ENCODE measurements at regions not wholly inside any gene's neighbourhood (a gene's known extent, or its start where the extent isn't known, plus 50 kb on each side); places are given as distances from the start of the nearest gene placed in this dataset.
"Not testable (repeated sequence)": the region's sequence is repeated elsewhere in the genome, so short reads cannot be mapped to it uniquely, and the experiment has no call there.

GRCh38 chr16:86252596-86252995 is 257.7 kb upstream of the FOXF1 start:
- DNase-seq (ENCODE audit: low spot score) = no peak

- DNase-seq (ENCODE audit: low spot score) = no peak
Observed at GRCh38 chr16:86255966-86256365, 254.4 kb upstream of the FOXF1 start.

- no peak for DNase-seq (ENCODE audit: low spot score)
Observed at GRCh38 chr16:86256995-86257394, 253.3 kb upstream of the FOXF1 start.

GRCh38 chr16:86257546-86257945 is 252.8 kb upstream of the FOXF1 start:
- DNase-seq (ENCODE audit: low spot score) = no peak

GRCh38 chr16:86258713-86259112 is 251.6 kb upstream of the FOXF1 start:
- DNase-seq (ENCODE audit: low spot score) = no peak

- no peak for DNase-seq (ENCODE audit: low spot score)
Observed at GRCh38 chr16:86259499-86259898, 250.8 kb upstream of the FOXF1 start.

- no peak for DNase-seq (ENCODE audit: low spot score)
Observed at GRCh38 chr16:86261379-86261778, 248.9 kb upstream of the FOXF1 start.

GRCh38 chr16:86267657-86268056 is 242.7 kb upstream of the FOXF1 start:
- not testable (repeated sequence) for DNase-seq (ENCODE audit: low spot score)

- no peak for DNase-seq (ENCODE audit: low spot score)
Observed at GRCh38 chr16:86270696-86271095, 239.6 kb upstream of the FOXF1 start.

- DNase-seq (ENCODE audit: low spot score) = no peak
Observed at GRCh38 chr16:86272744-86273143, 237.6 kb upstream of the FOXF1 start.

GRCh38 chr16:86277221-86277620 is 233.1 kb upstream of the FOXF1 start:
- no peak for DNase-seq (ENCODE audit: low spot score)

- not testable (repeated sequence) for DNase-seq (ENCODE audit: low spot score)
Observed at GRCh38 chr16:86277859-86278258, 232.5 kb upstream of the FOXF1 start.

- DNase-seq (ENCODE audit: low spot score) = no peak
Observed at GRCh38 chr16:86281421-86281820, 228.9 kb upstream of the FOXF1 start.

GRCh38 chr16:86283944-86284343 is 226.4 kb upstream of the FOXF1 start:
- DNase-seq (ENCODE audit: low spot score) = no peak

- no peak for DNase-seq (ENCODE audit: low spot score)
Observed at GRCh38 chr16:86285421-86285820, 224.9 kb upstream of the FOXF1 start.

GRCh38 chr16:86285938-86286921 is 224.1 kb upstream of the FOXF1 start:
- DNase-seq (ENCODE audit: low spot score) = no peak

- DNase-seq (ENCODE audit: low spot score) = no peak
Observed at GRCh38 chr16:86286991-86287663, 223.2 kb upstream of the FOXF1 start.

- DNase-seq (ENCODE audit: low spot score) = no peak
Observed at GRCh38 chr16:86287664-86288201, 222.6 kb upstream of the FOXF1 start.

- DNase-seq (ENCODE audit: low spot score) = no peak
Observed at GRCh38 chr16:86288716-86289294, 221.5 kb upstream of the FOXF1 start.

- DNase-seq (ENCODE audit: low spot score) = no peak
Observed at GRCh38 chr16:86289304-86289703, 221.0 kb upstream of the FOXF1 start.

- no peak for DNase-seq (ENCODE audit: low spot score)
Observed at GRCh38 chr16:86289907-86290306, 220.4 kb upstream of the FOXF1 start.

- no peak for DNase-seq (ENCODE audit: low spot score)
Observed at GRCh38 chr16:86291491-86291890, 218.8 kb upstream of the FOXF1 start.
